ENCODE measurements at regions not wholly inside any gene's neighbourhood (a gene's known extent, or its start where the extent isn't known, plus 50 kb on each side); places are given as distances from the start of the nearest gene placed in this dataset.
"Not testable (repeated sequence)": the region's sequence is repeated elsewhere in the genome, so short reads cannot be mapped to it uniquely, and the experiment has no call there.

GRCh38 chr14:44873536-44873935, 88.2 kb downstream of the KLHL28 start:
- no peak for DNase-seq (ENCODE audit: low spot score)

GRCh38 chr14:44866770-44867169, 95.0 kb downstream of the KLHL28 start:
- no peak for DNase-seq (ENCODE audit: low spot score)

GRCh38 chr14:44866322-44866721, 95.4 kb downstream of the KLHL28 start:
- no peak for DNase-seq (ENCODE audit: low spot score)

- no peak for DNase-seq (ENCODE audit: low spot score)
These were observed 98.5 kb downstream of the KLHL28 start for GRCh38 chr14:44863271-44863670.

- no peak for DNase-seq (ENCODE audit: low spot score)
These were observed 107.6 kb downstream of the KLHL28 start for GRCh38 chr14:44854114-44854513.

GRCh38 chr14:44847526-44848309, 114.0 kb downstream of the KLHL28 start:
- DNase-seq (ENCODE audit: low spot score) = no peak

GRCh38 chr14:44846232-44846824, 115.4 kb downstream of the KLHL28 start:
- DNase-seq (ENCODE audit: low spot score) = peak; percentile 33

- not testable (repeated sequence) for DNase-seq (ENCODE audit: low spot score)
These were observed 125.8 kb downstream of the KLHL28 start for GRCh38 chr14:44835928-44836327.

- DNase-seq (ENCODE audit: low spot score) = no peak
These were observed 128.2 kb downstream of the KLHL28 start for GRCh38 chr14:44833376-44834060.

GRCh38 chr14:44830371-44830770, 131.4 kb downstream of the KLHL28 start:
- no peak for DNase-seq (ENCODE audit: low spot score)

- no peak for DNase-seq (ENCODE audit: low spot score)
These were observed 132.7 kb downstream of the KLHL28 start for GRCh38 chr14:44829021-44829420.

- DNase-seq (ENCODE audit: low spot score) = no peak
These were observed 133.7 kb downstream of the KLHL28 start for GRCh38 chr14:44828023-44828422.

GRCh38 chr14:44820230-44820964, 141.3 kb downstream of the KLHL28 start:
- no peak for DNase-seq (ENCODE audit: low spot score)

GRCh38 chr14:44814196-44814595, 147.6 kb downstream of the KLHL28 start:
- no peak for DNase-seq (ENCODE audit: low spot score)

GRCh38 chr14:44812672-44813071, 149.1 kb downstream of the KLHL28 start:
- no peak for DNase-seq (ENCODE audit: low spot score)

- DNase-seq (ENCODE audit: low spot score) = no peak
These were observed 157.4 kb downstream of the KLHL28 start for GRCh38 chr14:44804391-44804790.

- DNase-seq (ENCODE audit: low spot score) = peak; percentile 65
These were observed 158.4 kb downstream of the KLHL28 start for GRCh38 chr14:44803239-44803905.

GRCh38 chr14:44798386-44799242, 163.1 kb downstream of the KLHL28 start:
- no peak for DNase-seq (ENCODE audit: low spot score)

GRCh38 chr14:44795725-44796124, 166.0 kb downstream of the KLHL28 start:
- no peak for DNase-seq (ENCODE audit: low spot score)

GRCh38 chr14:44791730-44792129, 170.0 kb downstream of the KLHL28 start:
- no peak for DNase-seq (ENCODE audit: low spot score)

- DNase-seq (ENCODE audit: low spot score) = no peak
These were observed 173.1 kb downstream of the KLHL28 start for GRCh38 chr14:44788612-44789011.
